GM19351 (cell line): ENCODE measurements at regions not wholly inside any gene's neighbourhood (a gene's known extent, or its start where the extent isn't known, plus 50 kb on each side); places are given as distances from the start of the nearest gene placed in this dataset.

Source experiments
- ATAC-seq: cut with Tn5 transposase; IDR thresholded peaks from one replicate; pipeline ENCODE4 v1.9.1; 2021; ENCODE audit warnings: mild to moderate bottlenecking, moderate library complexity; ENCODE audit not compliant: unreplicated experiment

- ATAC-seq = peak; percentile 98
These were observed 129.8 kb downstream of the SATB1 start for GRCh38 chr3:18295171-18295920.

- ATAC-seq = no peak
These were observed 135.0 kb downstream of the SATB1 start for GRCh38 chr3:18290157-18290556.

- ATAC-seq = no peak
These were observed 136.9 kb downstream of the SATB1 start for GRCh38 chr3:18288243-18288642.

- ATAC-seq = no peak
These were observed 140.4 kb downstream of the SATB1 start for GRCh38 chr3:18284716-18285115.

GRCh38 chr3:18283680-18284079, 141.5 kb downstream of the SATB1 start:
- ATAC-seq = no peak

- ATAC-seq = no peak
These were observed 142.6 kb downstream of the SATB1 start for GRCh38 chr3:18282507-18282906.

- no peak for ATAC-seq
These were observed 145.9 kb downstream of the SATB1 start for GRCh38 chr3:18279226-18279737.

GRCh38 chr3:18264853-18265252, 160.3 kb downstream of the SATB1 start:
- no peak for ATAC-seq

GRCh38 chr3:18264361-18264760, 160.8 kb downstream of the SATB1 start:
- no peak for ATAC-seq

GRCh38 chr3:18258492-18258891, 166.6 kb downstream of the SATB1 start:
- ATAC-seq = peak; percentile 97

- ATAC-seq = no peak
These were observed 172.6 kb downstream of the SATB1 start for GRCh38 chr3:18252578-18252977.

GRCh38 chr3:18250991-18251390, 174.1 kb downstream of the SATB1 start:
- no peak for ATAC-seq

- ATAC-seq = no peak
These were observed 176.0 kb downstream of the SATB1 start for GRCh38 chr3:18249126-18249525.

GRCh38 chr3:18247776-18248310, 177.3 kb downstream of the SATB1 start:
- ATAC-seq = no peak

GRCh38 chr3:18247139-18247695, 177.9 kb downstream of the SATB1 start:
- no peak for ATAC-seq

- ATAC-seq = no peak
These were observed 178.6 kb downstream of the SATB1 start for GRCh38 chr3:18246336-18247060.

GRCh38 chr3:18245721-18246120, 179.4 kb downstream of the SATB1 start:
- no peak for ATAC-seq

GRCh38 chr3:18241837-18242236, 183.3 kb downstream of the SATB1 start:
- no peak for ATAC-seq

- ATAC-seq = no peak
These were observed 185.5 kb downstream of the SATB1 start for GRCh38 chr3:18239674-18240073.

- no peak for ATAC-seq
These were observed 186.3 kb downstream of the SATB1 start for GRCh38 chr3:18238746-18239331.

- ATAC-seq = no peak
These were observed 186.8 kb downstream of the SATB1 start for GRCh38 chr3:18238332-18238731.
